ENCODE measurements at regions not wholly inside any gene's neighbourhood (a gene's known extent, or its start where the extent isn't known, plus 50 kb on each side); places are given as distances from the start of the nearest gene placed in this dataset.

DNA sequence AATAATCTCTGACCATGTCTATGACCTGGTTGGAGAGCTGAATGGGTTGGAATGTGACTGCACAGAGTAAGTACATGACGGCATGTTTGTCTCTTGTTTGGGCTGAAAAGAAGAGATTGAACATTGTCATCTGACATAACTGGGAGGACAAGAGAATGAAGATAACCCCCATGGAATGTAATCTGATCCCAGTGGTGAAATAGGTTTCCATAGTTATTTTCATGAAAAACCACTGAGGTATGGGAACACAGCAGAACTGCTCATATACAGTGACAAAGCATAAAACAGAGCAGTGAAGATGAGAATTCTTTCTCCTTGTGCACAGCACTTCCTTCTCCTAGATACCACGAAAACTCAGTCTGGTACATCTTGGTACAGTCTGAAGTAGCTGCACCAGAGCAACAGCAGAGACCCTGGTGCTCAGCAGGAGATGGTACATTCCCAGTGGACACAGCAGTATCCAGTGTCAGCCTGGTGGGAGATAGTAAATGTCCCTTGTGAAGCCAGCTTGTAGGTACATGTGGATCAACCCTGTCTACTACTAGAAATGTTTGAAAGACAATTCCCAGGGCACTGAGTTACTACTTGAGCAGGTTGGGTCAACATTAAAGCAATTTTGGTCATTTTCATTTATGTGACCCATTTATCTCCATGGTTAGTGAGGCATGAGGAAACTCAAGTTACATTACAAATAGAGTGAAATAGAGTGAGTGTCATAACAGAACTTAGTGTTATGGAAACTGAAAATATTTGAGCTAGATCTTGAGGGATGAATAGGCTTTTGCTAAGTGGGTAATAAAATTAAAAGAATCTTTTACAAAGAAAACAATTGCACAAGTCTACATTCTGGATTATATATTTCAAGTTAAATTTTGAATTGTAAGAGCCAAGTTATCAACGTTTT is 178.3 kb downstream of the SUCNR1 start:
- DNase-seq (ENCODE audit: low spot score) (no peak), ATAC-seq (no peak)
- Mint-ChIP-seq H3K4me1 (peaks cover 7% of the 10 kb centered on the region; the same call in 1 of the 2 replicates), H3K4me3 (no peak overlapping the region), H3K36me3 (no peaks in the 10 kb centered on the region), H3K27me3 (ENCODE audit: low read depth) (no peaks in the 10 kb centered on the region), H3K27ac (no peak overlapping the region), H3K9me3 (peaks cover 5% of the 10 kb centered on the region; the same call in 1 of the 2 replicates)
- POLR2A ChIA-PET, result no interaction called here
- TF ChIP-seq, protein P1, sequence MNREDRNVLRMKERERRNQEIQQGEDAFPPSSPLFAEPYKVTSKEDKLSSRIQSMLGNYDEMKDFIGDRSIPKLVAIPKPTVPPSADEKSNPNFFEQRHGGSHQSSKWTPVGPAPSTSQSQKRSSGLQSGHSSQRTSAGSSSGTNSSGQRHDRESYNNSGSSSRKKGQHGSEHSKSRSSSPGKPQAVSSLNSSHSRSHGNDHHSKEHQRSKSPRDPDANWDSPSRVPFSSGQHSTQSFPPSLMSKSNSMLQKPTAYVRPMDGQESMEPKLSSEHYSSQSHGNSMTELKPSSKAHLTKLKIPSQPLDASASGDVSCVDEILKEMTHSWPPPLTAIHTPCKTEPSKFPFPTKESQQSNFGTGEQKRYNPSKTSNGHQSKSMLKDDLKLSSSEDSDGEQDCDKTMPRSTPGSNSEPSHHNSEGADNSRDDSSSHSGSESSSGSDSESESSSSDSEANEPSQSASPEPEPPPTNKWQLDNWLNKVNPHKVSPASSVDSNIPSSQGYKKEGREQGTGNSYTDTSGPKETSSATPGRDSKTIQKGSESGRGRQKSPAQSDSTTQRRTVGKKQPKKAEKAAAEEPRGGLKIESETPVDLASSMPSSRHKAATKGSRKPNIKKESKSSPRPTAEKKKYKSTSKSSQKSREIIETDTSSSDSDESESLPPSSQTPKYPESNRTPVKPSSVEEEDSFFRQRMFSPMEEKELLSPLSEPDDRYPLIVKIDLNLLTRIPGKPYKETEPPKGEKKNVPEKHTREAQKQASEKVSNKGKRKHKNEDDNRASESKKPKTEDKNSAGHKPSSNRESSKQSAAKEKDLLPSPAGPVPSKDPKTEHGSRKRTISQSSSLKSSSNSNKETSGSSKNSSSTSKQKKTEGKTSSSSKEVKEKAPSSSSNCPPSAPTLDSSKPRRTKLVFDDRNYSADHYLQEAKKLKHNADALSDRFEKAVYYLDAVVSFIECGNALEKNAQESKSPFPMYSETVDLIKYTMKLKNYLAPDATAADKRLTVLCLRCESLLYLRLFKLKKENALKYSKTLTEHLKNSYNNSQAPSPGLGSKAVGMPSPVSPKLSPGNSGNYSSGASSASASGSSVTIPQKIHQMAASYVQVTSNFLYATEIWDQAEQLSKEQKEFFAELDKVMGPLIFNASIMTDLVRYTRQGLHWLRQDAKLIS (CRISPR knock-in tag; IDR thresholded peaks at IDR 0.05; ENCODE audit: borderline replicate concordance), result no peak
- no peak for TF ChIP-seq ZNF423 (CRISPR knock-in tag; IDR thresholded peaks at IDR 0.05)
- TF ChIP-seq ZNF317 (CRISPR knock-in tag; IDR thresholded peaks at IDR 0.05; ENCODE audit: borderline replicate concordance, low read depth), result no peak
- TF ChIP-seq ZNF416 (CRISPR knock-in tag; IDR thresholded peaks at IDR 0.05), result no peak
- no peak for TF ChIP-seq ZNF671 (CRISPR knock-in tag; IDR thresholded peaks at IDR 0.05)
- CTCF ChIA-PET, result no interaction called here

DNA sequence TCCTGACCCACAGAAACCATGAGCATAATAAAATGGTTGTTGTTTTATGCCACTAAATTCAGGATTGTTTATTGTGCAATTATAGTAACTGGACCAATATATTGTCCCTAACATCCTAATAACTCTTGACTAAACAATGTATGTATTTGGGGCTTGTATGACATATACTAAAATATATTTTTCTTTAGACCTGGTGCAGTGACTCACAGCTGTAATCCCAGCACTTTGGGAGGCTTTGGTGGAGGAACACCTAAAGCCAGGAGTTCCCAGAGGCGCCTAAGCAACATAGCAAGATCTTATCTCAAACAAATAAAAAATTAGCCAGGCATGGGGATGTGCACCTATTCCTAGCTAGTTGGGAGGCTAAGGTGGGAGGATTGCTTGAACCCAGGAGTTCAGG is 180.4 kb downstream of the SUCNR1 start:
- ChIA-PET POLR2A (no interaction called here), CTCF (no interaction called here)
- no peak for TF ChIP-seq GABPB1 (CRISPR knock-in tag; IDR thresholded peaks at IDR 0.05)
- TF ChIP-seq, protein P2, sequence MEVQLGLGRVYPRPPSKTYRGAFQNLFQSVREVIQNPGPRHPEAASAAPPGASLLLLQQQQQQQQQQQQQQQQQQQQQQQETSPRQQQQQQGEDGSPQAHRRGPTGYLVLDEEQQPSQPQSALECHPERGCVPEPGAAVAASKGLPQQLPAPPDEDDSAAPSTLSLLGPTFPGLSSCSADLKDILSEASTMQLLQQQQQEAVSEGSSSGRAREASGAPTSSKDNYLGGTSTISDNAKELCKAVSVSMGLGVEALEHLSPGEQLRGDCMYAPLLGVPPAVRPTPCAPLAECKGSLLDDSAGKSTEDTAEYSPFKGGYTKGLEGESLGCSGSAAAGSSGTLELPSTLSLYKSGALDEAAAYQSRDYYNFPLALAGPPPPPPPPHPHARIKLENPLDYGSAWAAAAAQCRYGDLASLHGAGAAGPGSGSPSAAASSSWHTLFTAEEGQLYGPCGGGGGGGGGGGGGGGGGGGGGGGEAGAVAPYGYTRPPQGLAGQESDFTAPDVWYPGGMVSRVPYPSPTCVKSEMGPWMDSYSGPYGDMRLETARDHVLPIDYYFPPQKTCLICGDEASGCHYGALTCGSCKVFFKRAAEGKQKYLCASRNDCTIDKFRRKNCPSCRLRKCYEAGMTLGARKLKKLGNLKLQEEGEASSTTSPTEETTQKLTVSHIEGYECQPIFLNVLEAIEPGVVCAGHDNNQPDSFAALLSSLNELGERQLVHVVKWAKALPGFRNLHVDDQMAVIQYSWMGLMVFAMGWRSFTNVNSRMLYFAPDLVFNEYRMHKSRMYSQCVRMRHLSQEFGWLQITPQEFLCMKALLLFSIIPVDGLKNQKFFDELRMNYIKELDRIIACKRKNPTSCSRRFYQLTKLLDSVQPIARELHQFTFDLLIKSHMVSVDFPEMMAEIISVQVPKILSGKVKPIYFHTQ (CRISPR knock-in tag; IDR thresholded peaks at IDR 0.05), result no peak
- TF ChIP-seq TEAD1 (CRISPR knock-in tag; IDR thresholded peaks at IDR 0.05), result no peak
- TF ChIP-seq, protein P3, sequence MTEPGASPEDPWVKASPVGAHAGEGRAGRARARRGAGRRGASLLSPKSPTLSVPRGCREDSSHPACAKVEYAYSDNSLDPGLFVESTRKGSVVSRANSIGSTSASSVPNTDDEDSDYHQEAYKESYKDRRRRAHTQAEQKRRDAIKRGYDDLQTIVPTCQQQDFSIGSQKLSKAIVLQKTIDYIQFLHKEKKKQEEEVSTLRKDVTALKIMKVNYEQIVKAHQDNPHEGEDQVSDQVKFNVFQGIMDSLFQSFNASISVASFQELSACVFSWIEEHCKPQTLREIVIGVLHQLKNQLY (CRISPR knock-in tag; IDR thresholded peaks at IDR 0.05), result no peak
- TF ChIP-seq CREM (CRISPR knock-in tag; IDR thresholded peaks at IDR 0.05), result no peak
- TF ChIP-seq, protein P4, sequence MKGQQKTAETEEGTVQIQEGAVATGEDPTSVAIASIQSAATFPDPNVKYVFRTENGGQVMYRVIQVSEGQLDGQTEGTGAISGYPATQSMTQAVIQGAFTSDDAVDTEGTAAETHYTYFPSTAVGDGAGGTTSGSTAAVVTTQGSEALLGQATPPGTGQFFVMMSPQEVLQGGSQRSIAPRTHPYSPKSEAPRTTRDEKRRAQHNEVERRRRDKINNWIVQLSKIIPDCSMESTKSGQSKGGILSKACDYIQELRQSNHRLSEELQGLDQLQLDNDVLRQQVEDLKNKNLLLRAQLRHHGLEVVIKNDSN (CRISPR knock-in tag; IDR thresholded peaks at IDR 0.05), result no peak
- no peak for TF ChIP-seq KAT7 (CRISPR knock-in tag; IDR thresholded peaks at IDR 0.05; ENCODE audit: borderline replicate concordance)
- no peak for TF ChIP-seq EMX1 (CRISPR knock-in tag; IDR thresholded peaks at IDR 0.05)
- TF ChIP-seq, protein P5, sequence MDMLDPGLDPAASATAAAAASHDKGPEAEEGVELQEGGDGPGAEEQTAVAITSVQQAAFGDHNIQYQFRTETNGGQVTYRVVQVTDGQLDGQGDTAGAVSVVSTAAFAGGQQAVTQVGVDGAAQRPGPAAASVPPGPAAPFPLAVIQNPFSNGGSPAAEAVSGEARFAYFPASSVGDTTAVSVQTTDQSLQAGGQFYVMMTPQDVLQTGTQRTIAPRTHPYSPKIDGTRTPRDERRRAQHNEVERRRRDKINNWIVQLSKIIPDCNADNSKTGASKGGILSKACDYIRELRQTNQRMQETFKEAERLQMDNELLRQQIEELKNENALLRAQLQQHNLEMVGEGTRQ (CRISPR knock-in tag; IDR thresholded peaks at IDR 0.05), result no peak
- no peak for TF ChIP-seq ZNF121 (CRISPR knock-in tag; IDR thresholded peaks at IDR 0.05)
- TF ChIP-seq, protein P1 (CRISPR knock-in tag; IDR thresholded peaks at IDR 0.05; ENCODE audit: borderline replicate concordance), result no peak
- no peak for TF ChIP-seq JUN (CRISPR knock-in tag; IDR thresholded peaks at IDR 0.05)
- TF ChIP-seq, protein P6, sequence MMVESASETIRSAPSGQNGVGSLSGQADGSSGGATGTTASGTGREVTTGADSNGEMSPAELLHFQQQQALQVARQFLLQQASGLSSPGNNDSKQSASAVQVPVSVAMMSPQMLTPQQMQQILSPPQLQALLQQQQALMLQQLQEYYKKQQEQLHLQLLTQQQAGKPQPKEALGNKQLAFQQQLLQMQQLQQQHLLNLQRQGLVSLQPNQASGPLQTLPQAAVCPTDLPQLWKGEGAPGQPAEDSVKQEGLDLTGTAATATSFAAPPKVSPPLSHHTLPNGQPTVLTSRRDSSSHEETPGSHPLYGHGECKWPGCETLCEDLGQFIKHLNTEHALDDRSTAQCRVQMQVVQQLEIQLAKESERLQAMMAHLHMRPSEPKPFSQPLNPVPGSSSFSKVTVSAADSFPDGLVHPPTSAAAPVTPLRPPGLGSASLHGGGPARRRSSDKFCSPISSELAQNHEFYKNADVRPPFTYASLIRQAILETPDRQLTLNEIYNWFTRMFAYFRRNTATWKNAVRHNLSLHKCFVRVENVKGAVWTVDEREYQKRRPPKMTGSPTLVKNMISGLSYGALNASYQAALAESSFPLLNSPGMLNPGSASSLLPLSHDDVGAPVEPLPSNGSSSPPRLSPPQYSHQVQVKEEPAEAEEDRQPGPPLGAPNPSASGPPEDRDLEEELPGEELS (CRISPR knock-in tag; IDR thresholded peaks at IDR 0.05), result no peak
- TF ChIP-seq, protein P7, sequence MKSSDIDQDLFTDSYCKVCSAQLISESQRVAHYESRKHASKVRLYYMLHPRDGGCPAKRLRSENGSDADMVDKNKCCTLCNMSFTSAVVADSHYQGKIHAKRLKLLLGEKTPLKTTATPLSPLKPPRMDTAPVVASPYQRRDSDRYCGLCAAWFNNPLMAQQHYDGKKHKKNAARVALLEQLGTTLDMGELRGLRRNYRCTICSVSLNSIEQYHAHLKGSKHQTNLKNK (CRISPR knock-in tag; IDR thresholded peaks at IDR 0.05), result no peak
- no peak overlapping the region for H3K4me3 Mint-ChIP-seq
- no peak overlapping the region for H3K27ac Mint-ChIP-seq
- no peaks in the 10 kb centered on the region for H3K27me3 Mint-ChIP-seq (ENCODE audit: low read depth)
- no peak for DNase-seq (ENCODE audit: low spot score)
- H3K4me1 Mint-ChIP-seq, result peaks cover 7% of the 10 kb centered on the region; the same call in 1 of the 2 replicates
- peaks cover 13% of the 10 kb centered on the region for H3K9me3 Mint-ChIP-seq
- no peaks in the 10 kb centered on the region for H3K36me3 Mint-ChIP-seq
- no peak for ATAC-seq
